HG02571 (cell line): ENCODE measurements at regions not wholly inside any gene's neighbourhood (a gene's known extent, or its start where the extent isn't known, plus 50 kb on each side); places are given as distances from the start of the nearest gene placed in this dataset.

Experiments
- ATAC-seq: cut with Tn5 transposase; IDR thresholded peaks from one replicate; pipeline ENCODE4 v1.9.1; 2021; ENCODE audit warnings: mild to moderate bottlenecking, moderate library complexity; ENCODE audit not compliant: unreplicated experiment

DNA sequence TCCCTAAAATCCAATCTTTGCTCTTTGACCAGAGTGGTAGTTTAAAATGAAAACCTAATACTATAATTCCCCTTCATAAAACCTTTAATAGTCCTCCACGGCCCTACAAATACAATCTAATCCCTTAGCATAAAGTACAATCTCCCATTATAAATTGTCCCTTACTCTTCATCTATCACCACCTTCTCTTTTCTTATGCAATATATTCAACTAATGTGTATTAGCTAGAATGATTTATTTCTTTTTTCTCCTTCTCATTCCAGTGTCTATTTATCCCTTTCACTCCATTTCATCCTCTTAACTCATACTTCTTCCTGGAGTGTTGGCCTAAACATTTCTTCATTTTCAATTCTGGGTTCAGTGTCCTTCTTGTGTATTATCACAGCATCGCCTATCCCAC, 872.1 kb upstream of the PCDH20 start:
- ATAC-seq, result no peak

DNA sequence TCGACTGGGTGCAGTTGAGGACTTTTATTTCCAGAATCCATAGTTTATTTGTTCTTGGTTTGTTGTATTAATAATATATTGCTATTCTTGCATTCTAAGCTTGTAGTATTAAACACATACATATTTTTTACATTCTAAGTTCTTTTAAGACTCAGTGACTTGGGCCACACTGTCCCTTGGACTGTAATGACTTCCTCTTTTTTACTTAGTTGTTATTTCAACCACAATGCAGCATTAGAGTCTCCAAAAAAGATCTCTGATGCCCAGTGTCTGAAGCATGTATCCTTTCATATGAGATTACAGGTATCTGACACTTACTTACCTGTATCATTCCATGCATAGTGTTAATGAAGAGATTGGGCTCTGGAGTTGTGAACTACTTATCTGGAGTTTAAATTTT, 864.9 kb upstream of the PCDH20 start:
- no peak for ATAC-seq

DNA sequence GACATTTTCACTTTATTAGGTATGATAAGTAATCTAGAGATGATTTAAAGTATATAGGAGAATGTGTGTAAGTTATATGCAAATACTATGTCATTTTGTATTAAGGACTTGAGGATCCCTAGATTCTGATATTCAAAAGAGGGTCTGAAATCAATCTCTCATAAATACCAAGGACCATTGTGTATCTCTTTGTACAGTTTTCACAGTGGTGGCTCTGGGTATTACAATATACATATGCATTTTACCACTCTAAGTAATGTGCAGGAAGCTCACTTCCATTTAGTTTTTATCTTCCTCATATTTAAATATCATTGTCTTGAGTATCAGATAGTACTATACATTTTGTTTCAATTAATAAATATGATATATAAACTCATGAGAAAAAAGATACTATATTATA, 862.6 kb upstream of the PCDH20 start:
- no peak for ATAC-seq

DNA sequence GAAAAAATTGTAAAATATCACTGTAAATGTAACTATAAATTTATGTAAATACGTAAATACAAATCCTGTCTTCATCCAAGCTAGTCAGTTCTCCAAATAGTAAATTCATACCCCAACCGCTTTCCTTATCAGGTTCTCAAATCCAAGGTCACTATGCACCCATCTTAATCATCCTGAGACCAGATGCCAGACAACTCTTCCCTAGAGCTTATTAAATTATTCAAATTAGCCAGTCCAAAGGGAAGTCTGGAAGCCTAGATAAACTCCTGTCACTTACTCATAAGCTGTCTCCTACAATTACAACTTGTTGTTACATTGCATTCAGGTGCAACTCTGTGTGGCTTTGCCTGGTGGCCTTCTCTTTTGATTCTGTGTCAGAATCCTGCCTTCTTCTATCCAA, 836.1 kb upstream of the PCDH20 start:
- no peak for ATAC-seq

DNA sequence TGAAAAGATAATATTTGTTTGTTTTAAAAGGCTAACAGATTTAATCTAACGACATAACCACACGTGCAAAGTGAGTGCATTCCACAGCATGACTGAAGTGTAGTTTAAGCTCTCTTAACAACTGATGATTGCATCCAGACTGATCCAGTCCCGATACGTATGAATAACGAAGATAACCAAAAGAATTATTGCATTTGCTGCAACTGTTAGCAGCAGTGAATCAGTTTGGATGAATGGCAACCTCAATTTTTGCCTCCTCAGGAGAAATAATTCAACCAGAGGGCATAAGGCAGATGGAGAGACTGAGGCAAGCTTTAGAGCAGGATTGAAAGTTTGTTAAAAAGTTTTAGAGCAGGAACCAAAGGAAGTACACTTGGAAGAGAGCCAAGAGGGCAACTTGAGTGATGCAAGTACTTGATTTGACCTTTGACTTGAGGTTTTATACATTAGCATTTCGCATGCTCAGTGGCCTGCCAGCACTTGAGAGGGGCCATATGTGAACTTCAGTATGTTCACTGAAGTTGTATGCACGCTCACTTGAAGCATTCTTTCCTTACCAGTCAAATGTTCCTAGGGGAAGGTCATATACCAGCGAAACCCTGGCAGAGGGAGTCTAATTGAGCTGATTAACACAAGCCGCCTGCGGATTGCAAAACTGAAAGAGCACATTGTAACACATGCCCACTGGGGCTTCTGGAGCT, 835.0 kb upstream of the PCDH20 start:
- ATAC-seq, result no peak

DNA sequence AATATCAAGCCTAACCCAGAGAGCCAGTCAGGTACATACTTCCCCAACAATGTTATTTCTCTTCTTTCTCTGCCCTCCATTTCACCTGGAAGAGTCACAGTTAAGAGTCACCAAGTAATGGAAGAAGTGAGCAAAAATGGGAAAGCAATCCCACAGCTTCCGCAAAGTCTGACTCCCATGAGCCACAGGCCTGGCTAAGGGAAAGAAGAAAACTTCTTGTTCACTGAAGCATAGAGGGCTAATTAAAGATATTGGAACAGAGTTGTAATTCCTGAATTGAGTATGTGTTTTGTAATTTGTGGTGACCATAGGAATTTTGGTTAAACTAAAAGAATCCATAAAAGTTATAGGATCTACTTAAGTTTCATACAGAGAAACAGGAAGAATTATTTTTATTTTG, 830.9 kb upstream of the PCDH20 start:
- no peak for ATAC-seq

DNA sequence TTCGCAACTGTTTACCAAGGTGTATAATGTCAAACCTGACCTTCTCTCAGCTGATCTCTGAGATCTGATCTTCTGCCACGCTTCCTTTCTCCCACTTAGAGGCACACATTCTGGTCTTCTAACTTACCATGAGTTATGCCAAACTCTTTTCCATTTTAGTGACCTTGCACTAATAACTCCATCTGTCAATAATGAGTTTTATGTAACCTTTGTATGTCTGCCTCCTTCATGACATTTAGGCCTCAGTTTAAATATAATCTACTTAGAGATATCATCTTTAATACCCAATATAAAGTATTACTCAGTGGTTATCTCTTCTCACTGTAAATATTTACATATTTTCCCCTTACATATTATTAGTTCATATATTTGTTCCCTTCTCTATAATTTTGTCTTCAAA, 827.5 kb upstream of the PCDH20 start:
- ATAC-seq, result no peak

DNA sequence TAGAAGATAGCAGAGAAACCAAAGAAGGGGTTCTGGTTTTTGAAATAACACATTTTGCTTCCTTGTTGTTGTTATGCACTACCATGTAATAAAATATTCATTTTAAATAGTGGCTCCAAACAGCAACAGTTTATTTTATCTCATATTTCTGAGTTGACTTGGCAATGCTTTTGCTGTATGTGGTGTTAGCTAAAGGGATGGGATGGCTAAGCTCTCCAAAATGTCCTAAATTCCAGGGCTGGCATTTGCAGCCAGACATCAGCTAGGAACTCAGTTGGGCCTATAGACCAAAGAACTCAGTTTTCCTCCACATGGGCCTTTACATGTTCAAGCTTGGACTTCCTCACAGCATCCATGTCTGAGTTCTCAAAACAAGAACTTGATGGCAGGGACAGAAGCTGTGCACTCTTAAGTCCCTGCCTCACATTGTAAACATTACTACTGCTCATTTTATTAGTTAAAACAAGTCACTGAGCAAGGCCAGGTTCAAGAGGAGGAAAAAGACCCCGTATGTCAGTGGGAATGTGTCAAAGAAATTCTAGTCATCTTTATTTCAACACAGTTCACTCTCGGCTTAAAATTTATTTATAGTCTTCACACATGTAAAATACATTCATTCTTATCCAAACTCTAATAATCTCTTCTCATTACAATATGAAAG, 819.3 kb upstream of the PCDH20 start:
- no peak for ATAC-seq

DNA sequence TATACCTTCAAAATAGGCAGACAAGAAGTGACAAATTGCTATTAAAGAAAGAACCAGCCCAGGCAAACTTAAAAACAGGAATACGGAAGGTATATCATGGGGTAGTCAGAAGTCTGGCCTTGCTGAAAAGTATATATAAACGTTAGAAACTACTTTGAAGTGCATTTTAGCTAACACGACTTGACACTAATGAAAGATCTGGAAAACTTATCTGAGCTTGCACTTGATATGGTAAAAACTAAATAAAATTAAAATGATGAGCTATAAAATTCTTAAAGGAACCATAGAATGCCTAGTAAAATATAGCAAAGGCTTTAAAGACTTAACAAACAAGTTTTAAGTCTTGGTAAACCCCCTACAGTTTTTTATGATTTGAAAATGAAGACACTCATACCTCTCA, 795.3 kb upstream of the PCDH20 start:
- no peak for ATAC-seq

DNA sequence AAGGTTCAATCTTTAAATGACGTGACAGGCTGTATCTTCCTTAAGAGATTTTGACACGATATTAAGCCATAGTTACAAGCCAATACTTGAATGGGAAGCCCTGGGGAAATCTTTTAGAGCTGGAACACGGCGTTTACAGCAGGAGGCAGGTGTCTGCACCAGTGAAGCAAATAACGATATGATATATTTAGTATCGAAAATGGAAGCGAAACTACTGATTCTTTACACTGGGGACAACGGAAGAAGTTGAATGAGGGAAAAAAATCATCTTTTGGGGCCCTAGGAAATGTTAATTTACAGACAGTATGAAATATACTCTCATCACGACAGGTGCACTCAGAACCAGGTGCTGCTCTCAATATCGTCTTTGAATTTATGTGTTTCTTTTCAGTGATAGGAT, 793.9 kb upstream of the PCDH20 start:
- peak; percentile 92 for ATAC-seq

DNA sequence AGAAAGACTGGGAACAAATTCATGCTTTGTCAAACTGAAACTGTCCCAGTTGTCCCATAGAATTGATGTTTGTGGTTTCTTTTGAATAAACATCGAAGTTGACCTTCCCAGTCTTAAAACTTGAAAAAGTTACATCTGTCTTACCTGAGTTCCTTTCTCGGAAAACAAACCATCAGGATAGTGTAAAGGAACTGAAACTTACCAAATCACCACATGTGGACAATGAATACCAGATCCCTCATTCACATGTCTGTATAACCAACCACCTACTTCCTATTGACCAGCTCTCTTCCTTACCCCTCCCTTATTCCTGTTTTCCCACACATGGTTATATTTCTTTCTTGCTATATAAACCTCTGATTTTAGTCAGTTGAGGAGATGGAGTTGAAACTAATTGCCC, 791.7 kb upstream of the PCDH20 start:
- no peak for ATAC-seq

DNA sequence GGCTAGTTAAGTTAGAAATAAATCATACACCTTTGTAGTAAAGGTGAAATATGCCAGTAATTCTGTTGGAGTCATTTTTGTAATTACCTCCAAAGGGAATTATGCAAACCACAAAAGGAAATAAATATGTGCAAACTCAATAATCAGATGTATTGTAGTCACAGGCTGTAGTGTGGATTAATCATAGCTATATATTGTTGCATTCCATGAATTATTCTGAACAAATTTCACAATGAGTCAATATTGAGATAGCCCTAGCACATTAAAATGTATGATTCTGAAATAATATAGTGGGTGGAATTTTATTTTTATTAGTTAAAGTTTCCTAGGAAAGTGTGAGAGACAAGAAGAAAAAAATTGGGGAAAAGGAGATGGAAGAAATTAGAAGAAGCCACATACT, 790.5 kb upstream of the PCDH20 start:
- no peak for ATAC-seq

DNA sequence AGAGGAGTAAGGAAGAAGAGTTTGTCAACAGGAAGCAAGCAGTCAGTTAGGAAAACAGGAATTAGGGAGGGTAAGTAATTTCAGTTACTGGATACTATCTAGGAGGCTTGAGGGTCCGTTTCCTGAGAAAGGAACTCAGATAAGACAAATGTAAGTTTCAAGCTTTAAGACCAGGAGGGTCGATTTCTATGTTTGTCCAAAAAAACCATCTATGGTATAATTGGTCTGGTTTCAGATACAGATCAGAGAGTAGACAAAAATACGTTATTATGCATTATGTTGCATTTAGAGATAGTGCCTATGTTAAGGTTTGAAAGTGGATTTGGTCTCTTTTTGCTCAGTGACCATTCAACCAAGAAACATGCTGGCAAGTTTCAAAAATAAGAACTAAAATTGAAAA, 789.6 kb upstream of the PCDH20 start:
- no peak for ATAC-seq

DNA sequence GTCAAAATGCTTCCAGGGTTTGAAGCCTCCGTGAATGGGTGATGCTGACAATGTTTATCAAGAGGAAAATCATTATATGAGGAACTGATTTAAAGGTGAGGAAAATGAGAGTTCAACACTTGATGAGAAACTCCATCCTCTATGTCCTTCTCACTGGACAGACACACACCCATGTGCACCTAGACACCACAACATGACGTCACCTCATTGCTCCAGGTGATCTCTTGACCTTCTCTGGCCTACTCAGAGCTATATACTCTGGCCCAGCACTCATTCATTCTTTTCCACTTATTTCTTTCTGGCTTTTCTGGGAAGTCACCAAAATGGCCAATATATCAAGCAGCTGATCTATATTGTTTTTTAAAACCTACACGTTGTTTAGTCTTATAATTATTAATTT, 778.7 kb upstream of the PCDH20 start:
- no peak for ATAC-seq

DNA sequence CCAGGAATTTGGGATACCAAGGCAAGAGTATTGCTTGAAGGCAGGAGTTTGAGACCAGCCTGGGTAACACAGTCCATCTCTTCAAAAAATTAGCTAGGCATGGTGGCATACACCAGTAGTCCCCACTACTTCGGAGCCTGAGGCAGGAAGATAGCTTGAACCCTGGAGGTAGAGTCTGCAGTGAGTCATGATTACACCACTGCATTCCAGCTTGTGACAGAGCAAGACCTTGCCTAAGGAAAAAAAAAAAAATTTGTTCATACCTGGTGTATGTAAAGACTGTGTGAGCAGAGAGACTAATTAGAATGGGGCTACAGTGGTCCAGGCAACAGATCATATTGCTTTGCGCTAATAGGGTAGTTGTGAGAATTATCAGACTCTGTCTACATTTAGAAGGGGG, 778.3 kb upstream of the PCDH20 start:
- ATAC-seq, result no peak

DNA sequence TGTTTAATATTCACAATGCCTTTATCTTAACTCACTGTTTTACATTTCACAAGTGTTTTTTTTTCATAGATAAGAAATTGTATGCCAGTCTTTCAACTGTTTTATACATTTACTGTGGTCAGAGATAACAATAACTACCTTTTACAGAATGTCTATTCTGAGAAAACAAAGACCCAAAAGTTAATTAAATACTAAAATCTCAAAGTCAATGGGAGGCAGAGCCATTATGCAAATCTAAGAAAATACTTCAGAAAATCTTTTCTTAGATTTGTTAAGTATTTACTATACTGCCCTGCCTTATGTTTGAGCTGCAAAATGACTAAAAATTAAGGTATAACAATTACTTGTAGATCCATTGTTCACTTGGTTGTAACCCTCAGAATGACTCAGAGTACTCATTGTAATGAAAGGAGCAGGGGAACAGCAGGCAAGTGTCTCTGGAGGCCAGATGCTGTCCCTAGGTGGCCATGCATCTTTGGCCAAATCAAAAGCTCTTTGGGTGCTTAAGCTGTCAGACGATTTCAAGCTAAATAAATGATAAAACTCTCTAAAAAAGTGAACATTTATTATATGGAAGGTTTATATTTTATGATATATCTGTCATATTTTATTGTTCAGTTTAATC, 770.1 kb upstream of the PCDH20 start:
- ATAC-seq, result no peak

DNA sequence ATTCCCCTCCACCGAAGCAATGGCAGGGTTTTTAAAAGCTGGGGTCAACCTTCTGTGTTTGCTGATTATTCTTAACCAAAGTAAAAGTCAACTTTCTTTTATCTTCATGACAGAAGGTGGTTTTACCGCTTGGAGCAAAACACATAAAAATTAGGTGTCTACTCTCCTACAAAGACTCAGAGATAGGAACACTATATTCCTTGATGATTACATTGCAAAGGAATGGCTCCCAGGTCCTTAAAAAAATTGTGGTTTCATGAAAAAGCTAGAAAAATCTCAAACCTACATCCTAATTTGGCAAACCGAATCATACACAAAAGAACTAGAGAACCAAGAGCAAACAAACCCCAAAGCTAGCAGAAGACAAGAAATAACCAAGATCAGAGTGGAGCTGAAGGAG, 760.4 kb upstream of the PCDH20 start:
- no peak for ATAC-seq

DNA sequence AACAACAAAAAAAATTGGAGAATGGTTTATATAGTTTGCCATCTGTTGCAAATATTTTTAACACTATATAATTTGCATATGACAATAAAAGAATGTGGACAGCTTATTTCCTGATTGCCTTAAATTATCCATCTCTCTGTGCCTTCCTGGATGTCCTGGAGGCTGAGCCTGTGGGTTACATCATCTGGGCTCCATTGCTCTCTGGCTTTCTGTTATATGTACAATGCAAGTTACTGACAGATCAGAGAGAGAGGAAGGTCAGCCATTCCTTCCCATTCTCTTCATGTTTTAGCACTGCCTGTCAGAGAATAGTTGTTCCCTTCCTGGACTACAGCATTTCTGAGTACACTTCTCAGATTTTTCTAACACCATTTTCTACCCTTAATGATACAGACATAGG, 758.3 kb upstream of the PCDH20 start:
- ATAC-seq, result no peak

DNA sequence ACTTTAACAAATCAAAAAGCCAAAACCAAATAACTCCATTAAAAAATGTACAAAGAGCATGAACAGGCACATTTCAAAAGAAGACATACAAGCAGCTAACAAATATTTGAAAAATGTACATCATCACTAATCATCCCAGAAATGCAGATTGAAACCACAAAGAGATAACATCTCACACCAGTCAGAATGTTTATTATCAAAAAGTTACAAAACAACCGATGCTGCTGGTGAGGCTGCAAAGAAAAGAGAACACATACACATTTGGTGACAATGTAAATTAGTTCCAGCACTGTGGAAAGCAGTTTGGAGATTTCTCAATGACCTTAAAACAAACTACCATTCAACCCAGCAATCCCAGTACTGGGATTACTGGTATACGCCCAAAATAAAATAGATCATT, 756.0 kb upstream of the PCDH20 start:
- no peak for ATAC-seq

DNA sequence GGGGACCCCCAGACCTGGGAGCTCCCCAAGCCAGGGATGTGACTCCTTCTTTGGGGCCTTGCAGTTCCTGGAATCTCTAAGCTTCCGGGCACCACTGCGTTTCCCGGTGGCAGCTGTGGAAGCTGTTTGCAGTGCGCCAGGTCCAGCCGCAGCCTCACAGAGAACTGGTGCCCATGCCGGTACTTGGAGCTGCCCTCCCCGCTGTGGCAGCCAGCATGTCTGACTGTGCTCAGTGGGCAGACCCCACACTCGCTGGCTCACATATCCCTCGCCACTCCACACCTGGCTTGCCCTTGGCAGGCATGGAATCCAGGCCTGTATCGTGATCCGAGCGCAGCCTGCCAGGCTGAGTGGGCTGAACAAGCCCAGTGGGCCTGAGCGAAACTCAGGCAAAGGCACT, 753.2 kb upstream of the PCDH20 start:
- no peak for ATAC-seq

DNA sequence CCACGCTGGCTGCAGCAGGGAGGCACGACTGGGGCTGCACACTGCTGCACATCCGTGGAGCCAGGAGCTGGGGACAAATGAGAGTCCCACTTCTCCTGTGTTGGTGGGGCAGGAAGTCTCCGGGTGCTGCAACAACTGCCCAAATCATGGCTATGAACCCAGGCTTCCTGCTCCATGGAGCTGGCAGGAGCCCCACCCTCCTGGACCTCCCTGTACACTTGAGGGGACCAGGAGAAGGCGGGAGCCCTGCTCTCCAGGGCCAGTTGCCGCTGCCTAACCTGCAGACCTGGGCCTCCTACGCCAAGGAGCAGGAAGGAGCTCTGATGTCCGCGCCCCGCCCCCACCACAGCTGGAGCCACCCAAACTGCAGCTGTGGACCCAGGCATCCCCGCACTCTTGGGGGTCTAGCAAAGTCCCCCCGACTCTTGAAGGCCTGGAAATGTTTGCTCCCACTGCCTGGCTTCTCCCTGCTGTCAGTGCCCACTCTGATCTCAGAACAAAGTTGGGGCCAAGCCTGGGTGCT, 752.1 kb upstream of the PCDH20 start:
- ATAC-seq, result no peak

DNA sequence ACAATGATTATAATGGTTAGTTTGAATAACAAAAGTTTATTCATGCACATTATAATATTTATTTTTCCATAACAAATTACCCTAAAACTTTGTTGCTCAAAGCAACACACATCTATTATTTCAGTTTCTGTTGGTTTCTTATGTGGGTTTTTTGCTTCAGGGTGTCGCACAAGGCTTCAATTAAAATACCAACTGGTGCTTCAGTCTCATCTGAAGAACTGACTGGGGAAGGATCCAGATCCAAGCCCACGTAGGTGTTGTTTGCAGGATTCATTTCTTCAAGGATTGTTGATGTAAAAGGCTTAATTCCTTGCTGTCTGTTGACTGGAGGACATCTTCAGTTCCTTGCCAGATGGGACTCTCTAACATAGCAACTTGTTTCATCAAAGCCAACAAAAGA, 747.2 kb upstream of the PCDH20 start:
- no peak for ATAC-seq
